A549 (cell line): ENCODE measurements at regions not wholly inside any gene's neighbourhood (a gene's known extent, or its start where the extent isn't known, plus 50 kb on each side); places are given as distances from the start of the nearest gene placed in this dataset.

Experiments used
- CBX2 ChIP-seq: fragments of 200-600 bp; sonication (generic); IDR thresholded peaks from 2 replicates; pipeline ENCODE4 v1.6.1; 2016; ENCODE audit warnings: low read depth, mild to moderate bottlenecking, borderline replicate concordance
- CBX8 ChIP-seq: fragments of 200-600 bp; sonication (generic); IDR thresholded peaks from 2 replicates; pipeline ENCODE4 v1.6.1; 2016
- CHD4 ChIP-seq: fragments of 200-600 bp; sonication (generic); IDR thresholded peaks from 2 replicates; pipeline ENCODE4 v1.6.1; 2016; ENCODE audit warnings: antibody characterized with exemption, mild to moderate bottlenecking, borderline replicate concordance
- CTCF ChIP-seq: fragments of >200 bp; sonication (Bioruptor Twin); formaldehyde crosslinking; IDR thresholded peaks from 3 replicates; pipeline ENCODE4 v1.5.1; 2016
- JUN ChIP-seq, 2 experiments: fragments of >200 bp; sonication (Bioruptor Twin); formaldehyde crosslinking; IDR thresholded peaks; 2 replicates in 1 of 2; 3 replicates in 1 of 2; pipeline ENCODE4 v1.6.1; 2016 to 2017
- MAFK ChIP-seq: fragments of 450-650 bp; IDR thresholded peaks from 2 replicates; pipeline ENCODE4 v1.6.1; 2014; ENCODE audit not compliant: partially characterized antibody
- MAX ChIP-seq: IDR thresholded peaks from 2 replicates; pipeline ENCODE4 v1.6.1; 2012
- POLR2A ChIP-seq: IDR thresholded peaks from 2 replicates; pipeline ENCODE4 v1.6.1; 2012; ENCODE audit warnings: mild to moderate bottlenecking, low read length
- POLR2AphosphoS2 ChIP-seq: conservative IDR thresholded peaks from 2 replicates; pipeline ENCODE4 v1.6.1; 2012; ENCODE audit warnings: low read length, improper control_type of control experiment, inconsistent platforms
- USF2 ChIP-seq: fragments of 450-650 bp; IDR thresholded peaks from 2 replicates; pipeline ENCODE4 v1.6.1; 2014; ENCODE audit warnings: antibody characterized with exemption

- no peak for TF ChIP-seq CTCF
- no peak for TF ChIP-seq MAX
- TF ChIP-seq POLR2A = no peak
- no peak for TF ChIP-seq CBX2
- no peak for TF ChIP-seq JUN (IDR thresholded peaks at IDR 0.05)
- no peak for TF ChIP-seq POLR2AphosphoS2
- TF ChIP-seq MAFK = no peak
- TF ChIP-seq CHD4 = no peak
- TF ChIP-seq USF2 = no peak
- TF ChIP-seq CBX8 = no peak
Observed at GRCh38 chr11:119536801-119537200, 113.8 kb upstream of the THY1 start.
